Activated T-helper 1 cell treated with anti-CD3 and anti-CD28 coated beads, Interleukin-12 subunit alpha, Interleukin-12 subunit beta, Interleukin-2, Interleukin-4 antibody, amounts not matched to agents 30 ng/mL and 10 ng/mL and 1 ng/mL, durations not matched to agents 14 hours and 24 hours and 36 hours (primary cell): ENCODE measurements at regions not wholly inside any gene's neighbourhood (a gene's known extent, or its start where the extent isn't known, plus 50 kb on each side); places are given as distances from the start of the nearest gene placed in this dataset.
"Not testable (repeated sequence)": the region's sequence is repeated elsewhere in the genome, so short reads cannot be mapped to it uniquely, and the experiment has no call there.

Experiments used
- DNase-seq: peaks from one replicate; pipeline ENCODE4 v3.0.0; 2021; ENCODE audit warnings: low spot score
- H3K27ac Mint-ChIP-seq: one replicate; pipeline ENCODE4 v1.8.0; 2021; ENCODE audit warnings: mild to moderate bottlenecking, mixed read lengths
- H3K27me3 Mint-ChIP-seq: one replicate; pipeline ENCODE4 v1.8.0; 2022; ENCODE audit warnings: mild to moderate bottlenecking, moderate library complexity, mixed read lengths; ENCODE audit not compliant: insufficient read depth
- H3K36me3 Mint-ChIP-seq: one replicate; pipeline ENCODE4 v1.8.0; 2021; ENCODE audit warnings: low read depth, mixed read lengths
- H3K4me1 Mint-ChIP-seq: one replicate; pipeline ENCODE4 v1.8.0; 2021; ENCODE audit warnings: low read depth, mixed read lengths
- H3K4me3 Mint-ChIP-seq: one replicate; pipeline ENCODE4 v1.8.0; 2021; ENCODE audit warnings: mild to moderate bottlenecking, moderate library complexity, mixed read lengths
- H3K9me3 Mint-ChIP-seq: one replicate; pipeline ENCODE4 v1.8.0; 2021; ENCODE audit warnings: mixed read lengths
- intact Hi-C: fragments of 100-400 bp; cut with micrococcal nuclease; formaldehyde crosslinking; loops from one replicate; pipeline ENCODE4 v1.15.1; 2024

- H3K9me3 Mint-ChIP-seq, result no peaks in the 10 kb centered on the region
- no peak overlapping the region for H3K4me3 Mint-ChIP-seq
- intact Hi-C loops, result no loop called here
- H3K4me1 Mint-ChIP-seq, result no peaks in the 10 kb centered on the region
- no peak overlapping the region for H3K27ac Mint-ChIP-seq
- DNase-seq, result no peak
- H3K36me3 Mint-ChIP-seq, result no peaks in the 10 kb centered on the region
- peaks cover 3% of the 10 kb centered on the region for H3K27me3 Mint-ChIP-seq
Measured at GRCh38 chr5:119751734-119752094, 122.4 kb downstream of the FAM170A start.

GRCh38 chr5:119752921-119753886 lies 123.8 kb downstream of the FAM170A start:
- no peaks in the 10 kb centered on the region for H3K9me3 Mint-ChIP-seq
- no peaks in the 10 kb centered on the region for H3K4me1 Mint-ChIP-seq
- H3K27me3 Mint-ChIP-seq, result peaks cover 3% of the 10 kb centered on the region

GRCh38 chr5:119754825-119755224 lies 125.5 kb downstream of the FAM170A start:
- H3K27ac Mint-ChIP-seq, DNase-seq, H3K4me3 Mint-ChIP-seq, intact Hi-C loops, H3K27me3 Mint-ChIP-seq, H3K9me3 Mint-ChIP-seq, H3K36me3 Mint-ChIP-seq, H3K4me1 Mint-ChIP-seq: not testable (repeated sequence)

More at GRCh38 chr5:119752921-119753886, 123.8 kb downstream of the FAM170A start:
- Mint-ChIP-seq H3K36me3 (no peaks in the 10 kb centered on the region), H3K4me3 (no peak overlapping the region), H3K27ac (no peak overlapping the region)
- intact Hi-C loops, result no loop called here
- no peak for DNase-seq

GRCh38 chr5:119757276-119757675 lies 127.9 kb downstream of the FAM170A start:
- intact Hi-C loops, result no loop called here
- H3K27ac Mint-ChIP-seq, result no peak overlapping the region
- no peak overlapping the region for H3K4me3 Mint-ChIP-seq
- no peaks in the 10 kb centered on the region for H3K36me3 Mint-ChIP-seq
- peaks cover 9% of the 10 kb centered on the region for H3K27me3 Mint-ChIP-seq
- no peaks in the 10 kb centered on the region for H3K4me1 Mint-ChIP-seq
- no peak for DNase-seq
- H3K9me3 Mint-ChIP-seq, result no peaks in the 10 kb centered on the region

- intact Hi-C loops, DNase-seq, H3K4me3 Mint-ChIP-seq, H3K9me3 Mint-ChIP-seq, H3K36me3 Mint-ChIP-seq, H3K27me3 Mint-ChIP-seq, H3K27ac Mint-ChIP-seq, H3K4me1 Mint-ChIP-seq: not testable (repeated sequence)
Measured at GRCh38 chr5:119769695-119770693, 140.6 kb downstream of the FAM170A start.

- intact Hi-C loops, result not testable (repeated sequence)
Measured at GRCh38 chr5:119780145-119780544, 150.8 kb downstream of the FAM170A start.

GRCh38 chr5:119785057-119785456 lies 155.7 kb downstream of the FAM170A start:
- intact Hi-C loops, result no loop called here

More at GRCh38 chr5:119780145-119780544, 150.8 kb downstream of the FAM170A start:
- H3K4me3 Mint-ChIP-seq, DNase-seq, H3K27ac Mint-ChIP-seq, H3K36me3 Mint-ChIP-seq, H3K4me1 Mint-ChIP-seq, H3K9me3 Mint-ChIP-seq, H3K27me3 Mint-ChIP-seq: not testable (repeated sequence)

GRCh38 chr5:119789406-119790117 lies 160.2 kb downstream of the FAM170A start:
- intact Hi-C loops, result no loop called here
- H3K36me3 Mint-ChIP-seq, result no peaks in the 10 kb centered on the region
- no peak overlapping the region for H3K27ac Mint-ChIP-seq
- H3K9me3 Mint-ChIP-seq, result no peaks in the 10 kb centered on the region
- no peak overlapping the region for H3K4me3 Mint-ChIP-seq
- H3K27me3 Mint-ChIP-seq, result no peaks in the 10 kb centered on the region
- no peak for DNase-seq
- no peaks in the 10 kb centered on the region for H3K4me1 Mint-ChIP-seq

More at GRCh38 chr5:119785057-119785456, 155.7 kb downstream of the FAM170A start:
- DNase-seq, result no peak
- Mint-ChIP-seq H3K9me3 (no peaks in the 10 kb centered on the region), H3K36me3 (no peaks in the 10 kb centered on the region), H3K27ac (no peak overlapping the region), H3K4me1 (no peaks in the 10 kb centered on the region), H3K27me3 (no peaks in the 10 kb centered on the region), H3K4me3 (no peak overlapping the region)

GRCh38 chr5:119792161-119792799 lies 162.9 kb downstream of the FAM170A start:
- no peaks in the 10 kb centered on the region for H3K9me3 Mint-ChIP-seq
- H3K36me3 Mint-ChIP-seq, result no peaks in the 10 kb centered on the region
- H3K4me1 Mint-ChIP-seq, result no peaks in the 10 kb centered on the region
- no peaks in the 10 kb centered on the region for H3K27me3 Mint-ChIP-seq
- intact Hi-C loops, result no loop called here
- DNase-seq, result no peak
- H3K4me3 Mint-ChIP-seq, result no peak overlapping the region
- no peak overlapping the region for H3K27ac Mint-ChIP-seq

GRCh38 chr5:119795768-119796167 lies 166.4 kb downstream of the FAM170A start:
- no peaks in the 10 kb centered on the region for H3K4me1 Mint-ChIP-seq

GRCh38 chr5:119801570-119801969 lies 172.2 kb downstream of the FAM170A start:
- Mint-ChIP-seq H3K4me3 (no peak overlapping the region), H3K36me3 (no peaks in the 10 kb centered on the region), H3K27ac (no peak overlapping the region), H3K4me1 (no peaks in the 10 kb centered on the region), H3K27me3 (no peaks in the 10 kb centered on the region), H3K9me3 (peaks cover 4% of the 10 kb centered on the region)
- DNase-seq, result no peak
- intact Hi-C loops, result no loop called here

More at GRCh38 chr5:119795768-119796167, 166.4 kb downstream of the FAM170A start:
- H3K9me3 Mint-ChIP-seq, result no peaks in the 10 kb centered on the region
- H3K27me3 Mint-ChIP-seq, result no peaks in the 10 kb centered on the region
- intact Hi-C loops, result no loop called here
- H3K4me3 Mint-ChIP-seq, result no peak overlapping the region
- no peak for DNase-seq
- H3K27ac Mint-ChIP-seq, result no peak overlapping the region
- no peaks in the 10 kb centered on the region for H3K36me3 Mint-ChIP-seq

GRCh38 chr5:119808024-119808423 lies 178.7 kb downstream of the FAM170A start:
- no peaks in the 10 kb centered on the region for H3K4me1 Mint-ChIP-seq
- no peak overlapping the region for H3K27ac Mint-ChIP-seq
- no peaks in the 10 kb centered on the region for H3K27me3 Mint-ChIP-seq
- H3K9me3 Mint-ChIP-seq, result peaks cover 14% of the 10 kb centered on the region
- intact Hi-C loops, result no loop called here
- H3K36me3 Mint-ChIP-seq, result no peaks in the 10 kb centered on the region
- no peak for DNase-seq
- H3K4me3 Mint-ChIP-seq, result no peak overlapping the region
